Mesendoderm (in vitro differentiated cells): ENCODE measurements at regions not wholly inside any gene's neighbourhood (a gene's known extent, or its start where the extent isn't known, plus 50 kb on each side); places are given as distances from the start of the nearest gene placed in this dataset.

ENCODE experiments used
- DNase-seq: peaks from one replicate; pipeline ENCODE4 v3.0.0; 2013
- H2AK5ac ChIP-seq: 2 replicates; pipeline ENCODE4 v1.6.1; 2013; ENCODE audit warnings: low read length, inconsistent platforms
- H2BK120ac ChIP-seq: 2 replicates; pipeline ENCODE4 v1.6.1; 2013; ENCODE audit warnings: low read depth, mild to moderate bottlenecking, low read length, moderate library complexity, mixed read lengths
- H2BK15ac ChIP-seq: replicated peaks from 2 replicates; pipeline ENCODE4 v1.6.1; 2013; ENCODE audit warnings: low read depth, mild to moderate bottlenecking, moderate library complexity
- H2BK5ac ChIP-seq: 2 replicates; pipeline ENCODE4 v1.6.1; 2013; ENCODE audit warnings: low read length, inconsistent platforms
- H3K18ac ChIP-seq: 2 replicates; pipeline ENCODE4 v1.6.1; 2013; ENCODE audit warnings: mild to moderate bottlenecking, low read length, mixed read lengths
- H3K23ac ChIP-seq: one replicate; pipeline ENCODE4 v1.6.1; 2013; ENCODE audit warnings: low read length
- H3K27ac ChIP-seq: 2 replicates; pipeline ENCODE4 v1.5.1; 2013; ENCODE audit warnings: low read depth, mild to moderate bottlenecking, inconsistent platforms, low read length, moderate library complexity
- H3K27me3 ChIP-seq: 2 replicates; pipeline ENCODE4 v1.6.1; 2013; ENCODE audit warnings: low read length, control low read depth, mild to moderate bottlenecking, inconsistent platforms; ENCODE audit not compliant: insufficient read depth, poor library complexity
- H3K36me3 ChIP-seq: 2 replicates; pipeline ENCODE4 v1.6.1; 2013; ENCODE audit warnings: low read length, inconsistent platforms; ENCODE audit not compliant: control insufficient read depth, insufficient read depth
- H3K4ac ChIP-seq: one replicate; pipeline ENCODE4 v1.6.1; 2013; ENCODE audit warnings: low read depth, mild to moderate bottlenecking, low read length, moderate library complexity
- H3K4me1 ChIP-seq: 2 replicates; pipeline ENCODE4 v1.6.1; 2013; ENCODE audit warnings: low read depth, low read length, inconsistent platforms; ENCODE audit not compliant: control insufficient read depth
- H3K4me2 ChIP-seq: 2 replicates; pipeline ENCODE4 v1.6.1; 2013; ENCODE audit warnings: low read length
- H3K4me3 ChIP-seq: 2 replicates; pipeline ENCODE4 v1.5.1; 2013; ENCODE audit warnings: mild to moderate bottlenecking, low read length
- H3K56ac ChIP-seq: one replicate; pipeline ENCODE4 v1.6.1; 2013; ENCODE audit warnings: low read length
- H3K79me1 ChIP-seq: 2 replicates; pipeline ENCODE4 v1.6.1; 2013; ENCODE audit warnings: low read length, inconsistent platforms
- H3K79me2 ChIP-seq: 2 replicates; pipeline ENCODE4 v1.6.1; 2013; ENCODE audit warnings: mild to moderate bottlenecking, low read length; ENCODE audit not compliant: control insufficient read depth, insufficient read depth
- H3K9ac ChIP-seq: 2 replicates; pipeline ENCODE4 v1.6.1; 2013; ENCODE audit warnings: low read length, inconsistent platforms
- H4K5ac ChIP-seq: one replicate; pipeline ENCODE4 v1.6.1; 2013; ENCODE audit warnings: low read length
- H4K8ac ChIP-seq: one replicate; pipeline ENCODE4 v1.6.1; 2013; ENCODE audit warnings: low read depth, mild to moderate bottlenecking, control low read depth, low read length, moderate library complexity
- WGBS: extraction: QIAGEN DNeasy Blood & Tissue Kit; methylation state at CpG from one replicate; pipeline ENCODE4 v1.1.7; 2013; ENCODE audit warnings: low lambda C conversion rate, missing lambda C conversion rate; ENCODE audit not compliant: insufficient coverage; ENCODE audit errors: extremely low coverage; 5-methylcytosine and 5-hydroxymethylcytosine counted together

DNA sequence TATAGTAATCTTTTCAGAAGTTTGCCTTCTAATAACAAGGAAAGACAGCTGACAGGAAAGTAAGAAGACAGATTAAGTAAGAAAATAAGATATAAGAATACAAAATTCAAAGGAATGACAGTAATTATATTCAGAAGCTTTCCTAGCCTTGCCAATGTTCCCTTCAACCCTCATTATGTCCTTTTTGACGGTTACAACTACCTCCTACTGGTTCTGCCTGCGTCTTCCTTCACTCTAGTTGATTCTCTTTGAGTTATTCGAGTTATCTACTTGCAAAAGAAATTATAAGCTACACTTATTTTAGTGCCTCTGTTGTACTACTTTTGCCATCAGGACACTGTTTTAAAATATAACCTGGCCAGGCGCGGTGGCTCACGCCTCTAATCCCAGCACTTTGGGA, 218.9 kb upstream of the GYPC start:
- Histone ChIP-seq H4K8ac (no peak overlapping the region), H3K27me3 (no peaks in the 10 kb centered on the region), H3K4ac (no peak overlapping the region), H3K79me2 (no peaks in the 10 kb centered on the region), H3K4me2 (no peak overlapping the region), H4K5ac (no peak overlapping the region), H3K9ac (no peak overlapping the region), H2BK120ac (no peak overlapping the region), H3K4me1 (no peaks in the 10 kb centered on the region), H2BK5ac (no peak overlapping the region), H3K36me3 (no peaks in the 10 kb centered on the region), H3K27ac (no peak overlapping the region), H3K18ac (no peak overlapping the region), H3K79me1 (no peaks in the 10 kb centered on the region), H2BK15ac (no peak overlapping the region), H3K56ac (no peak overlapping the region), H2AK5ac (no peak overlapping the region), H3K23ac (no peak overlapping the region), H3K4me3 (no peak overlapping the region)
- no peak for DNase-seq
- no CpG with 5 or more reads among the region's 6 CpGs for WGBS

DNA sequence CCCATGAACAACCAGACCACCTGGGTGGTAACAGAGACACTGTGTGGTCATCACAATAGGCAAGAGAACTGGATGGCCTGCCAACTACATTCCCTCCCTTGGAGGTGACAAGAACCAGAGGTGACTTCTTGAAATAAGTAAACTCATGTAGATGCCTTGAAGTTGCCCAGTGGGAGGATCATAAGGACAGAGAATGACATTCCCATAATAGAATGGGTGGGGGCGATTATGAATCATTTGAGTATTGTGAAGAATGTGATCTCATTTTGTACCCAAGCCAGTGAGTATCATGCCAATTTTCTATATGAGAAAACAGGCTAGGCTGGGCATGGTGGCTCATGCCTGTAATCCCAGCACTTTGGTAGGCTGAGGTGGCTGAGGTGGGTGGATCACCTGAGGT, 211.4 kb upstream of the GYPC start:
- no peak overlapping the region for H4K8ac ChIP-seq
- no peaks in the 10 kb centered on the region for H3K4me1 ChIP-seq
- H3K4me3 ChIP-seq = no peak overlapping the region
- DNase-seq = no peak
- no peak overlapping the region for H3K9ac ChIP-seq
- H2BK120ac ChIP-seq = no peak overlapping the region
- H4K5ac ChIP-seq = no peak overlapping the region
- H3K36me3 ChIP-seq = no peaks in the 10 kb centered on the region
- no peaks in the 10 kb centered on the region for H3K79me2 ChIP-seq
- no CpG with 5 or more reads among the region's 1 CpG for WGBS
- no peak overlapping the region for H2BK15ac ChIP-seq
- no peaks in the 10 kb centered on the region for H3K27me3 ChIP-seq
- no peak overlapping the region for H3K27ac ChIP-seq
- no peak overlapping the region for H3K23ac ChIP-seq
- H2BK5ac ChIP-seq = no peak overlapping the region
- no peak overlapping the region for H3K4ac ChIP-seq
- H3K79me1 ChIP-seq = no peaks in the 10 kb centered on the region
- H3K56ac ChIP-seq = no peak overlapping the region
- H3K4me2 ChIP-seq = no peak overlapping the region
- no peak overlapping the region for H3K18ac ChIP-seq
- H2AK5ac ChIP-seq = no peak overlapping the region

DNA sequence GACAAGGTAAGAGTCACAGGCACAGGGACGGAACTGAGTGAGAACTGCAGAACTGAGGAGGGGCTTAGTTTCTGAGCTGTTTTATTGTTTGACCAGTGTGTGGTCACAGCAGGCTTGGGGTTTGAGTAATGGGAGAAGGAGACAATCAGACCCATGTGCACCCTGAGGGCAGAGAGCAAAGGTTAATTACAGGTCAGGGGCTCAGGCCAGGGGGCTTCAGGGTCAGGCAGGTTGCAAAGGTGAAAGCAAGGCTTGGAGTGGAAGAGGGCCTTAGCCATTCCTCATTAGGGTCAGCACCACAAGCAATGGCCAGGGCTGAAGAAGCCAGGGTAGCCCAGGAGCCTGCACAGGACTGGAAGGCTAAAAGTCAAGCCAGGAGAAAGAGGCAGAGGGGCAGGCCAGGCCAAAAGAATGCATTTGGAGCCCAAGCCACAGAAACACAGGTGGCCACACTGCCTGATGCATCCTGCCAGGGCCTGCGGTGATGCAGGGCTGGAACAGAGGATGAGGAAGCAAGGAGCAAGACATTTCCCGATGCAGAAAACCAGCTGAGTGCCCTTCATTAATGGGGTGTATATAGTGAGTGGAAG, 209.8 kb upstream of the GYPC start:
- Histone ChIP-seq H3K23ac (no peak overlapping the region), H2BK5ac (no peak overlapping the region), H3K9ac (no peak overlapping the region), H2BK15ac (no peak overlapping the region), H4K5ac (no peak overlapping the region), H3K27ac (no peak overlapping the region), H3K4me2 (no peak overlapping the region), H3K79me1 (no peaks in the 10 kb centered on the region), H3K4me1 (no peaks in the 10 kb centered on the region), H3K27me3 (no peaks in the 10 kb centered on the region), H3K18ac (no peak overlapping the region), H3K79me2 (no peaks in the 10 kb centered on the region), H3K36me3 (no peaks in the 10 kb centered on the region), H2BK120ac (no peak overlapping the region), H4K8ac (no peak overlapping the region), H3K56ac (no peak overlapping the region), H2AK5ac (no peak overlapping the region), H3K4me3 (no peak overlapping the region), H3K4ac (no peak overlapping the region)
- WGBS = no CpG with 5 or more reads among the region's 3 CpGs
- no peak for DNase-seq

DNA sequence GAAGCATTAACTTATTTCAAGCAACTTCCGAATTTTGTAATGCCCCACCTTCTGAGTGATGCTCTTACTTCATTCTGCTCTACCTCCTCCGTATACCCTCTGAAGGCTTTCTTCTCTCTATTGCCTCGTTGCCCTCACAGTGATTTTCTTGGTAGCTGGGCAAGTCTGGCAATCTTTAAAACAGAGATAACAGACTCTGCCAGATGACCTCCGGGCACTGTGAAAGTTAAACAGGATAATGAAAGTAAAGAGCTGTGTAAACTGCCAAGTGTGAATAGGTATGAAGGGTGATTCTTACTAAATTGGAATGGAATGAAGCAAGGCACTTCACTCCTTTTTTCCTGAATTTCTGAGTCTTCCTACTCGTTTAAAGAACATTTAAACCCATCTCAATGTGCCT, 207.3 kb upstream of the GYPC start:
- Histone ChIP-seq H3K9ac (no peak overlapping the region), H3K18ac (no peak overlapping the region)

DNA sequence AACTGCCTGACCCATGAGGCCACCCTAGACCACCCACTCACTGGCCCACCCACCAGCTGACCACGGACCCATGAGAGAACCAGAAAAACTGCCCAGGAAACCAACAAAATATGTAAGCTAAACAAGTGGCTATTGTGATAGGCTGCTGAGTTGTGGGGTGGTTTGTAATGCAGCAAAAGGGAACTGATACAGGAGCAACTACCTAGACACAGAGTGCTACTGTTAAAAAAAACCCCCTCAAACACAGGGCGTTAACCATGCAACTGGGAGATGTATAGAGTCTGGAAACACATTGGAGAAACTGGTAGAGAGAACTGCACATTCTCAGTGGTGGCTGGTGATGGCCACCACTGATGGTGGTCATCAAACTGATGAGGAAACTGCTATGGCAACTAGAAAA, 206.3 kb upstream of the GYPC start:
- no peaks in the 10 kb centered on the region for H3K27me3 ChIP-seq
- H3K4ac ChIP-seq = no peak overlapping the region
- no peaks in the 10 kb centered on the region for H3K36me3 ChIP-seq
- no peak overlapping the region for H4K5ac ChIP-seq
- H3K56ac ChIP-seq = no peak overlapping the region
- no peak overlapping the region for H3K18ac ChIP-seq
- no peak overlapping the region for H2AK5ac ChIP-seq
- no peak overlapping the region for H2BK5ac ChIP-seq
- H3K4me1 ChIP-seq = no peaks in the 10 kb centered on the region
- WGBS = no CpG with 5 or more reads among the region's 2 CpGs
- no peaks in the 10 kb centered on the region for H3K79me1 ChIP-seq
- H4K8ac ChIP-seq = no peak overlapping the region
- H3K9ac ChIP-seq = no peak overlapping the region
- H3K27ac ChIP-seq = no peak overlapping the region
- H2BK15ac ChIP-seq = no peak overlapping the region
- H3K23ac ChIP-seq = no peak overlapping the region
- H3K4me2 ChIP-seq = no peak overlapping the region
- DNase-seq = no peak
- H3K79me2 ChIP-seq = no peaks in the 10 kb centered on the region
- H2BK120ac ChIP-seq = no peak overlapping the region
- no peak overlapping the region for H3K4me3 ChIP-seq

More for the DNA sequence above, 207.3 kb upstream of the GYPC start:
- Histone ChIP-seq H3K4ac (no peak overlapping the region), H3K4me1 (no peaks in the 10 kb centered on the region), H2BK5ac (no peak overlapping the region), H3K4me3 (no peak overlapping the region), H3K23ac (no peak overlapping the region), H3K79me1 (no peaks in the 10 kb centered on the region), H2BK15ac (no peak overlapping the region), H3K27ac (no peak overlapping the region), H3K27me3 (no peaks in the 10 kb centered on the region), H4K5ac (no peak overlapping the region), H3K79me2 (no peaks in the 10 kb centered on the region), H3K56ac (no peak overlapping the region), H2BK120ac (no peak overlapping the region), H4K8ac (no peak overlapping the region), H2AK5ac (no peak overlapping the region), H3K4me2 (no peak overlapping the region), H3K36me3 (no peaks in the 10 kb centered on the region)
- no CpG with 5 or more reads among the region's 5 CpGs for WGBS
- DNase-seq = no peak
